Esophagus squamous epithelium (tissue), 5 donors: ENCODE measurements at regions not wholly inside any gene's neighbourhood (a gene's known extent, or its start where the extent isn't known, plus 50 kb on each side); places are given as distances from the start of the nearest gene placed in this dataset.
"Not testable (repeated sequence)": the region's sequence is repeated elsewhere in the genome, so short reads cannot be mapped to it uniquely, and the experiment has no call there.

Experiments used
- DNase-seq: peaks from one replicate; lab custom pipeline; 2025; lab: John Stamatoyannopoulos, UW
- H3K27ac ChIP-seq, 4 donors: fragments of 200-600 bp; sonication (generic); one replicate each; pipeline ENCODE4 v1.5.1; 2016 to 2019; ENCODE audit warnings: mild to moderate bottlenecking in 1 of 4
- H3K27me3 ChIP-seq, 4 donors: fragments of 200-600 bp; sonication (generic); 1 replicate in 3 of 4; 2 replicates in 1 of 4; pipeline versions ENCODE4 v1.5.1 to v1.6.0; 2017 to 2021; ENCODE audit warnings: antibody characterized with exemption in 1 of 4
- H3K36me3 ChIP-seq, 3 donors: fragments of 200-600 bp; sonication (generic); one replicate each; pipeline ENCODE4 v1.5.1; 2016 to 2019
- H3K4me1 ChIP-seq, 3 donors: fragments of 200-600 bp; sonication (generic); one replicate each; pipeline ENCODE4 v1.5.1; 2017 to 2019
- H3K4me3 ChIP-seq, 4 donors: fragments of 200-600 bp; sonication (generic); 1 replicate in 3 of 4; 2 replicates in 1 of 4; pipeline ENCODE4 v1.5.1; 2016 to 2019; ENCODE audit warnings: mild to moderate bottlenecking in 2 of 4, moderate library complexity in 1 of 4
- H3K9me3 ChIP-seq, 3 donors: fragments of 200-600 bp; sonication (generic); one replicate each; pipeline ENCODE4 v1.5.1; 2016 to 2019
- CTCF ChIP-seq, 6 experiments: fragments of 450-650 bp in 4 of 6; fragments of 200-600 bp in 2 of 6; sonication (generic) in 2 of 6; IDR thresholded peaks; one replicate each; pipeline ENCODE4 v1.5.1; 2016 to 2019; ENCODE audit warnings: antibody characterized with exemption in 6 of 6, mild to moderate bottlenecking in 4 of 6, moderate library complexity in 4 of 6
- POLR2A ChIP-seq, 4 donors: fragments of 450-650 bp; IDR thresholded peaks; one replicate each; pipeline ENCODE4 v1.6.1; 2017; ENCODE audit warnings: antibody characterized with exemption in 4 of 4, mild to moderate bottlenecking in 4 of 4, moderate library complexity in 3 of 4
- WGBS, 2 donors: methylation state at CpG; one replicate each; pipeline ENCODE4 v1.1.5; 2018; 5-methylcytosine and 5-hydroxymethylcytosine counted together
- intact Hi-C: fragments of 100-400 bp; cut with DNase I; formaldehyde crosslinking; loops from one replicate; pipeline ENCODE4 v1.15.0; 2022
- donor health status: DM: yes; HTN: yes; CAD: no.

DNA sequence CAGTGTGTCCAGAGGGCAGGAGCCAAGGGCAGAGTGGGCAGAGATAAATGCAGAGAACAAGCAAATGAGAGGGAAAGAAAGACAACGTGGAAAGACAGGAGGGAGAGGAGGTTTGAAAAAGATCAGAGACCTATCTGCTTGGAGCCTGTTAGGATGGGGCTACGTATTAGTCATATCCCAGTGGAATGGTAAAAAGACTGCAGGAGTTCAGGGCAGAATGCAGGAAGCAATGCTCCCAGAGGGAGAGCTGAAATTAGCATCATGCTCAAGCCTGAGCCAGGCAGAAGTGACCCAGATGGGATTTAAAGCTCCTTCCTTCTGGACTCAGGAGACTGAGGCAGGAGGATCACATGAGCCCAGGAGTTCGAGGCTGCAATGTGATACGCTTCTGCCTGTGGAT is 261.3 kb upstream of the CHRM3 start:
- no peaks in the 10 kb centered on the region for H3K27me3 ChIP-seq
- TF ChIP-seq POLR2A (IDR thresholded peaks at IDR 0.05) (no peak), CTCF (IDR thresholded peaks at IDR 0.05) (no peak)
- no peak overlapping the region for H3K27ac ChIP-seq
- 54 to 59% methylated on average over 4 of the region's 4 CpGs for WGBS, 2 donors
- H3K4me1 ChIP-seq = no peaks in the 10 kb centered on the region
- DNase-seq = no peak
- intact Hi-C loops = no loop called here
- no peak overlapping the region for H3K4me3 ChIP-seq
- H3K36me3 ChIP-seq = no peaks in the 10 kb centered on the region
- H3K9me3 ChIP-seq = no peaks in the 10 kb centered on the region

- Histone ChIP-seq H3K36me3 (no peaks in the 10 kb centered on the region), H3K4me3 (no peak overlapping the region), H3K27ac (no peak overlapping the region), H3K9me3 (no peaks in the 10 kb centered on the region), H3K4me1 (no peaks in the 10 kb centered on the region), H3K27me3 (no peaks in the 10 kb centered on the region)
- WGBS, 2 donors = 61 to 64% methylated on average over 4 of the region's 4 CpGs
- no peak for TF ChIP-seq POLR2A (IDR thresholded peaks at IDR 0.05)
- TF ChIP-seq CTCF (IDR thresholded peaks at IDR 0.05) = no peak
- intact Hi-C loops = no loop called here
- no peak for DNase-seq
Observed at GRCh38 chr1:239123260-239123659, 263.1 kb upstream of the CHRM3 start.

DNA sequence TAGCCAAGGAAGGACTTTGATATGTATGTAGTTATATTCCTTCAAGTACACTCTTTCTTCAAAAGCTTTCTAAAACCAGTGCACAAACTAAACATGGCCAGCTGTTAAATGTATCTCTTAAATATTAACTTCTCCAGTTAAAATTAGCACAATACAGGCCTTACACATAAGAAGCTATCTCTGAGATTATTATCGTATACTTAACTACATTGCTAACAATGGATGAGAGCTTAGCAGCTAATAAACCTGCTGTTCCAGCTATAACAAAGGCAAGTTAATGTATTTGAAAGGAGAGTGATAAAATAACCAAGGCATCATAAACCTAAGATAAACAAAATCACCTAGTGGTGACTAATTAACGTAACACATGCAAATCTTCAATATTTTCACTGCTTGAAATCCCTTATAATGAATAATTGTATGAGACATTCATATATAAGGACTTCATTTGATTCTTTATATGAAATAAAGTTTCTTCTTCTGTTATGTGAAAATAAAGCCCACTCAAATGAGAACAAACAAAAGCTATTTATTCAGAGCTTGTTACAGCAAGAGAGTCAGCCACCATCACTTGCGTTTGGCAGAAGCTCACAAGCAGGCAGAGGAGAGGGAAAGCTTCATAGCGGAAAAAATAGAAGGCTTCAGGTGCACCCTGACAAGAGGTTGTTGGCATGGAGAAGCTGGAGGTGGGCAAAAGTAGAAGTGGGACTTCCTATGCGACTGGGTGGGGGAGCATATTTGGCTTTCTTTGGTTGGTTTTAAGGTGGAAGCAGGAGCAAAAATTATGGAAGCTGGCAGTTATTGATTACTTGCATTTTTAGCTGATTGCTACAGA is 274.1 kb upstream of the CHRM3 start:
- Histone ChIP-seq H3K36me3 (no peaks in the 10 kb centered on the region), H3K27me3 (no peaks in the 10 kb centered on the region), H3K27ac (no peak overlapping the region), H3K4me3 (no peak overlapping the region), H3K9me3 (no peaks in the 10 kb centered on the region), H3K4me1 (no peaks in the 10 kb centered on the region)
- intact Hi-C loops = no loop called here
- no peak for DNase-seq
- 57 to 67% methylated on average over 5 of the region's 5 CpGs for WGBS, 2 donors
- TF ChIP-seq CTCF (IDR thresholded peaks at IDR 0.05) = no peak
- no peak for TF ChIP-seq POLR2A (IDR thresholded peaks at IDR 0.05)

DNA sequence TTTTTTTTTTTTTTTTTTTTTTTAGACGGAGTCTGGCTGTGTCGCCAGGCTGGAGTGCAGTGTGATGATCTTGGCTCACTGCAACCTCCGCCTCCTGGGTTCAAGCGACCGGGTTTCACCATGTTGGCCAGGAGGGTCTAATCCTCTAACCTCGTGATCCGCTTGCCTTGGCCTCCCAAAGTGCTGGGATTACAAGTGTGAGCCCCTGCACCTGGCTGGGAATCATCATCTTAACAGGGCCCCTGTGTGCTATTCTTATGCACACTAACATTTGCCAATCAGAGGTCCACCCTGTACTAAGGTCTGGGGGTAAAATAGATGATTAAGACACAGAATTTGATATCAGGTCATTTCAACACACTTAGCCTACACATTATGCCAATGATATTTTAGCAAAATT is 278.7 kb upstream of the CHRM3 start:
- Histone ChIP-seq H3K36me3 (no peaks in the 10 kb centered on the region), H3K27me3 (no peaks in the 10 kb centered on the region), H3K9me3 (no peaks in the 10 kb centered on the region), H3K27ac (no peak overlapping the region), H3K4me3 (no peak overlapping the region), H3K4me1 (no peaks in the 10 kb centered on the region)
- TF ChIP-seq POLR2A (IDR thresholded peaks at IDR 0.05) (no peak), CTCF (IDR thresholded peaks at IDR 0.05) (no peak)
- intact Hi-C loops = no loop called here
- WGBS, 2 donors = 74 to 91% methylated on average over 7 of the region's 7 CpGs
- DNase-seq = no peak

DNA sequence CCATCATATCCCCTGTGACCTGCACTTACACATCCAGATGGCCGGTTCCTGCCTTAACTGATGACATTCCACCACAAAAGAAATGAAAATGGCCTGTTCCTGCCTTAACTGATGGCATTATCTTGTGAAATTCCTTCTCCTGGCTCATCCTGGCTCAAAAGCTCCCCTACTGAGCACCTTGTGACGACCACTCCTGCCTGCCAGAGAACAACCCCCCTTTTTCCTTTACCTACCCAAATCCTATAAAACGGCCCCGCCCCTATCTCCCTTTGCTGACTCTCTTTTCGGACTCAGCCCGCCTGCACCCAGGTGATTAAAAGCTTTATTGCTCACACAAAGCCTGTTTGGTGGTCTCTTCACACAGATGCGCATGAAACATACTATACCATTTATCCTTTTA is 279.7 kb upstream of the CHRM3 start:
- H3K9me3 ChIP-seq, DNase-seq: not testable (repeated sequence)
- WGBS, 2 donors = 70 to 73% methylated on average over 7 of the region's 7 CpGs

More for the DNA sequence above, 279.7 kb upstream of the CHRM3 start:
- intact Hi-C loops, H3K4me3 ChIP-seq, H3K36me3 ChIP-seq, H3K27me3 ChIP-seq, H3K27ac ChIP-seq, H3K4me1 ChIP-seq: not testable (repeated sequence)
